VCaP (cell line): ENCODE measurements at regions not wholly inside any gene's neighbourhood (a gene's known extent, or its start where the extent isn't known, plus 50 kb on each side); places are given as distances from the start of the nearest gene placed in this dataset.

ENCODE experiments used
- H3K27ac ChIP-seq: fragments of 450-650 bp; 2 replicates; pipeline ENCODE4 v1.5.1; 2017
- TF ChIP-seq, protein P1 (sequence below): fragments of 450-650 bp; conservative IDR thresholded peaks from 2 replicates; pipeline ENCODE4 v1.5.1; 2017; ENCODE audit warnings: mild to moderate bottlenecking, moderate library complexity

DNA sequence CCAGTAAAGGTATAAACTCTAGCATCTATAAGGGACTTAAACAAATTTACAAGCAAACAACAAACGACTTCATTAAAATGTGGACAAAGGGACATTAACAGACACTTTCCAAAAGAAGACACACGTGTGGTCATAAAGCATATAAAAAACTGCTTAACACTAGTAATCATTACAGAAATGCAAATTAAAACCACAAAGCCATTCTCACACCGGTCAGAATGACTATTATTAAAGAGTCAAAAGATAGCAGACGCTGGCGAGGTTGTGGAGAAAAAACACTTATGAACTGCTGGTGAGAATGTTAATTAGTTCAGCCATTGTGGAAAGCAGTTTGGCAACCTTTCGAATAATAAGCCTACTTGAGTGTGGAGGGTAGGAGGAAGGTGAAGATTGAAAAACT lies 217.1 kb upstream of the DLGAP1 start:
- TF ChIP-seq, protein P1, sequence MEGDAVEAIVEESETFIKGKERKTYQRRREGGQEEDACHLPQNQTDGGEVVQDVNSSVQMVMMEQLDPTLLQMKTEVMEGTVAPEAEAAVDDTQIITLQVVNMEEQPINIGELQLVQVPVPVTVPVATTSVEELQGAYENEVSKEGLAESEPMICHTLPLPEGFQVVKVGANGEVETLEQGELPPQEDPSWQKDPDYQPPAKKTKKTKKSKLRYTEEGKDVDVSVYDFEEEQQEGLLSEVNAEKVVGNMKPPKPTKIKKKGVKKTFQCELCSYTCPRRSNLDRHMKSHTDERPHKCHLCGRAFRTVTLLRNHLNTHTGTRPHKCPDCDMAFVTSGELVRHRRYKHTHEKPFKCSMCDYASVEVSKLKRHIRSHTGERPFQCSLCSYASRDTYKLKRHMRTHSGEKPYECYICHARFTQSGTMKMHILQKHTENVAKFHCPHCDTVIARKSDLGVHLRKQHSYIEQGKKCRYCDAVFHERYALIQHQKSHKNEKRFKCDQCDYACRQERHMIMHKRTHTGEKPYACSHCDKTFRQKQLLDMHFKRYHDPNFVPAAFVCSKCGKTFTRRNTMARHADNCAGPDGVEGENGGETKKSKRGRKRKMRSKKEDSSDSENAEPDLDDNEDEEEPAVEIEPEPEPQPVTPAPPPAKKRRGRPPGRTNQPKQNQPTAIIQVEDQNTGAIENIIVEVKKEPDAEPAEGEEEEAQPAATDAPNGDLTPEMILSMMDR = no peak
- no peak overlapping the region for H3K27ac ChIP-seq

DNA sequence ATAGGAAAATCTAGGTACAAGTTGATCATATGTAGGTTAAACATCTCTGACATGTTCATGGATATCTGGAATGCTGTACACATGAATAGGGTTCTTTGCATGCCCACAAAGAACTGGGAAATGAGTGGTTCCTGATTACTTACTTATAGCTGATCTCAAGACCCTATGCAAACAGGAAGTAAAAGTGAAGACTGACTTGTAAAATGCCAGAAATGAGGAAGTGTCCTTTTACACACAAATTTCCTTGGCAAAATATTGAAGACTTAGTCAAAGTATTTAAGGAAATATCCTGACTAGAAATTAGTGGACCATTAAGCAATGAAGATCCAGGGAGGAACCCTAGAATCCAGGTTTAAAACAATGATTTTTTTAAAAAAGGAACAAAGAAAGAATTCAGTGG lies 203.7 kb upstream of the DLGAP1 start:
- no peak overlapping the region for H3K27ac ChIP-seq
- TF ChIP-seq, protein P1 = no peak

DNA sequence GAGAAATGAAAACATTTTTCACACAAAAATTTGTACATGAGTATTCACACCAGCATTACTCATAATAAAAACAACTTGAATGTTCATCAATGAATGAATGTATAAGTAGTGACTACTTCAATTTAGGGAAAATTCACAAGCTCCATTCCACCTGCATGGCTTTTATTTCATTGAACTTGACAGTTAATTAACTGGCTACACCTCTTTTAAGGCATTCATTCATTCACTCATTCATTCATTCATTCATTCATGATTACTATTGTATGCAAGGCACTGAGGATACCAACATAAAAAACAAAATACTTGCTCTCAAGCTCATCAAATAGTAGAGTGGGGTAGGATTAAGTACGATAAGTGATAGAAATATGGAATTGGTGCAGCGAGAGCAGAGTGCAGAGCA lies 198.3 kb upstream of the DLGAP1 start:
- no peak overlapping the region for H3K27ac ChIP-seq
- TF ChIP-seq, protein P1 = no peak

DNA sequence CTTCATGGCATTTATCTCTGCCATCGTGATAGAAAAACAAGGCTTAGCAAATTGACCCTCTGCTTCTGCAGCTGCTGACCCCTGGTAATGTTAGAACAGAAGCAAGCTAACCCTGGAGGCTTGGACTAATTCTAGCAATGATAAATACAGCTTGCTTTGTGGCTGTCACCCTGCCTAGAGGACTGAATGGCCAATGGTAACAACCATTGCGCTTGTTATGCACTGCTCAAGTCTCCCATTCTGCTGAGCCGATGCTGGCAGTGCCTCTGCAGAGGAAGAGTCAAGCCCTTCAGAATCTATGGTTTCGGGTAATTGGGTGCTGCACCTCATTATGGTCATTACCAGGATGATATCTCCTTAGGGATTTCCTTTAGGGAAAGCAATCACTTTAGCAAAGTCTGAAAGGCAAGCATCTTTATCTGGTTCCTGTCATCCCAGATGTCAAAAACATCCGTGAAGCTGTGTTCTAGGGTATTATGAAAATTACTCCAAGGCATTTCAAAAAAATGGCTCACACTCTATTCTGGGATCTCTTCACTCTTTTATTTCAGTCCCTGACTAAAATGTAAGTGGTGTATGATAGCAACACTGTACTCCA lies 186.8 kb upstream of the DLGAP1 start:
- H3K27ac ChIP-seq = no peak overlapping the region
- TF ChIP-seq, protein P1 = no peak

DNA sequence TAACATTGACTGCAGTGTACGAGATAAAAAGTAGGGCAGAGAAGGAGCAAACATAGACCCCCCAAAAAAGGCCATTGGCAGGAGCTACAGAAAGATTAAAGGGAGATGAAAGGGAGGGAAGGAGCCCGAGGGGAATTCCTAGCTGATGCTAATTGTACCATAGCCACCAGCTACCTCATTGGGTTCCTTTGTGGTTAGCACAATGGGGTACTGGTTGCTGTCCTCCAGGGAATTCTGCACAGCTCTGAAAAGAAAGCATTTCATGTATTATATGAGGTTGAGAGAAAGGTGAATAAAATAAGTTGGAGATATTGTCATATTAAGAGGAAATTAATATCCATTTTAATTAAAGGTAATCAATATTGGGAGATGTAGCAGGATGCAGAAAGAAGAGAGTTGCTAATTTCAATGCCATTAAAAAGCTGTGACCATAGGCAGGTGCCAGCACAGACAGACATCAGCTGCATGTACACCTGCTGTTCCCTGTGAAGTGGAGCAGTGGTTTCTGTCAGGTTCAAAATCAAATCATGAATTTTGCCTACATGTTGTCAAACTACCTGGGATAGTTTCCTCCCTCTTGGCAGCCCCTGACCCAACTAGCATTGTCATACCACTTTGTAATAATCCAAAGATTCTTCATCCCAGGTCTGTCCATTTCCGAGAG lies 185.4 kb upstream of the DLGAP1 start:
- TF ChIP-seq, protein P1 = no peak
- no peak overlapping the region for H3K27ac ChIP-seq

DNA sequence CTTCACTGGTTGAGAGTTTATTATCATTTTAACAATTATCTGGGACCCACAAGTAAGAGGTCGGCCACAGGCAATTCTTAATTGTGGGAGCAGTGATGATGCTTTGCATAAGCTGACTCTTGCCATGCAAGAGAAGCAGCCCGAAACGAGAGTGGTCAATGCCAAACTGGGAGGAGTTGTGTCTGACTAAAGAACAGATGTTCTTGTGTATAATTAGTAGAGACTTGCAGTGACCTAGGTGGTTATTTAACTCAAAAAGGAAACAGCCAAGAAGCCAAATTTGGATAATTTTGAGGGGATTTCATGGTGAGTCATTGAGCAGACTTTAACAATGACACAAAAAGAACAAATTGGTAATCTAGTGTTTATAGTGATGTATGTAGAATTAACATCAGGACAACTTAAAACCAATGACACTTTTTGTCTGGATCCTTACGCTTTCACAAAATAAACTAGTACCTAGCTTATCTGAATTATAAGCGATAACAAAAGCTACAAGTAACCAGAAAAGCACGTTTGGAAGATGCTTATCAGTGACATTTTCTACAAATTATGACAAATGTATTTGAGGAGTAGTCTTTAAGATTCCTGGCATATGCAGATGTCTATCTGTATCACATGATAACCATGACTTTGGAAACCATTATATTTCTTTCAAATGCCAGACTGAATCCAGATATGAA lies 184.7 kb upstream of the DLGAP1 start:
- TF ChIP-seq, protein P1 = no peak
- no peak overlapping the region for H3K27ac ChIP-seq

DNA sequence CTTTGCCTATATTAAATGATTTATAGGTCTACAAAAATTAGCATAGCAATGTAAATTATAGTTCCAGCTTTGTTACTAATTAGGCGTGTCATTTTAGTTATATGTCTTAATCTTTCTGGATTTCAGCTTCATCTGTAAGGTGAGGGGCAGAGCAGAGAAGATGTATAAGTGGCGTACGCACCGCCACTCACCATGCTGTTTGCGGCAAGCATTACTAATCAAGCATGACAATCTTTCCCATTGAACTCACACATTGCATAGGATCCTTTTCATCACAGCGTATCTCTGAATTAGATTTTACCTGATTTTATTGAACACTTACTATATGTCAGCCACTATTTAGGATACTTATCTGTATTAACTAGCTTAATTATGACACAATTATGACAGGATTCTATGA lies 183.6 kb upstream of the DLGAP1 start:
- TF ChIP-seq, protein P1 = no peak
- H3K27ac ChIP-seq = no peak overlapping the region
